ENCODE measurements at regions not wholly inside any gene's neighbourhood (a gene's known extent, or its start where the extent isn't known, plus 50 kb on each side); places are given as distances from the start of the nearest gene placed in this dataset.
"Not testable (repeated sequence)": the region's sequence is repeated elsewhere in the genome, so short reads cannot be mapped to it uniquely, and the experiment has no call there.

DNA sequence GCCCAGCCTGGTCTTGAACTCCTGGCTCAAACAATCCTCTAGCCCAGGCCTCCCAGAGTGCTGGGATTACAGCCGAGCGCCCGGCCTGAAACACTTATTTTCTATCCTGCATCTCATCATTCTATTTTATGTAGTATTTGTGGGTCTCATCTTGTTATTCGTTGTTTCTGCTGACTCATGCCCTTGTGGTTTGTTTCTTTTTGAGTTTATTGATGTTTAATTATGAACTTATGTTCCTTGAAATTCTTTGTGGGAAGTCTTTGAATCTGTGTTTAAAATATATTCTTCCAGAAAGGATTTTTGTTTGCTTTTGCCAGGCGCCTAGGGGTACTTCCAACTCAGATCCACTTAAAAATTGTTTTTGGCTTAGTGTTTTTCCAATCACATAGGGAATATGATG lies 78.3 kb upstream of the C15orf39 start:
- Mint-ChIP-seq H3K4me1 (ENCODE audit: low read depth) (peaks cover 5% of the 10 kb centered on the region), H3K27me3 (peaks cover 1% of the 10 kb centered on the region), H3K4me3 (no peak overlapping the region), H3K9me3 (no peaks in the 10 kb centered on the region), H3K36me3 (ENCODE audit: low read depth) (no peaks in the 10 kb centered on the region), H3K27ac (no peak overlapping the region)
- ChIA-PET POLR2A (interaction anchor here (1.4 kb wide), 1 partner anchor 14 kb away, joined by 4 read pairs; no protein-coding TSS in a partner anchor), CTCF (no interaction called here)
- DNase-seq: no peak
- TF ChIP-seq, protein P1, sequence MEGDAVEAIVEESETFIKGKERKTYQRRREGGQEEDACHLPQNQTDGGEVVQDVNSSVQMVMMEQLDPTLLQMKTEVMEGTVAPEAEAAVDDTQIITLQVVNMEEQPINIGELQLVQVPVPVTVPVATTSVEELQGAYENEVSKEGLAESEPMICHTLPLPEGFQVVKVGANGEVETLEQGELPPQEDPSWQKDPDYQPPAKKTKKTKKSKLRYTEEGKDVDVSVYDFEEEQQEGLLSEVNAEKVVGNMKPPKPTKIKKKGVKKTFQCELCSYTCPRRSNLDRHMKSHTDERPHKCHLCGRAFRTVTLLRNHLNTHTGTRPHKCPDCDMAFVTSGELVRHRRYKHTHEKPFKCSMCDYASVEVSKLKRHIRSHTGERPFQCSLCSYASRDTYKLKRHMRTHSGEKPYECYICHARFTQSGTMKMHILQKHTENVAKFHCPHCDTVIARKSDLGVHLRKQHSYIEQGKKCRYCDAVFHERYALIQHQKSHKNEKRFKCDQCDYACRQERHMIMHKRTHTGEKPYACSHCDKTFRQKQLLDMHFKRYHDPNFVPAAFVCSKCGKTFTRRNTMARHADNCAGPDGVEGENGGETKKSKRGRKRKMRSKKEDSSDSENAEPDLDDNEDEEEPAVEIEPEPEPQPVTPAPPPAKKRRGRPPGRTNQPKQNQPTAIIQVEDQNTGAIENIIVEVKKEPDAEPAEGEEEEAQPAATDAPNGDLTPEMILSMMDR (IDR thresholded peaks at IDR 0.05): no peak
- intact Hi-C loops (cut with micrococcal nuclease): no loop called here
- no peak for ATAC-seq

DNA sequence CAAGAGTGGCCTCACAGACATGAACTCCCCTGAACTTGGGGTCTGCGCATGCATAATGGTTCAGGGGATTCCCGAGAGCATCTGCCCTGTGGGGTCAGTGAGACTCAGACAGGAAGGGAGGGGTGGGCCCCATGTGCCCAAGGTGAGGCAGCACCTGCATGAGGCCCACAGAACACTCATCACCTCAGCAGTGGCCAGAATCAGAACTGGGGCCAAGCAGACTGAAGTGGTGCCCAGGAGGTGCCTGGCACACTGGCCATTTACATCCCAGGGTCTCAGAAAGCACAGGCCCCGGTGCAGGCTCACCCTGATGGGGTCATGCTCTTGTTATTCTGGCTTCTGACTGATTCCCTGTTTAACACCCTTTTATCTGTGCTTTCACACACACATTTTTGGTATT lies 77.4 kb upstream of the C15orf39 start:
- H3K4me1 Mint-ChIP-seq (ENCODE audit: low read depth); ATAC-seq; CTCF ChIA-PET; intact Hi-C loops (cut with micrococcal nuclease); DNase-seq; H3K9me3 Mint-ChIP-seq; H3K27ac Mint-ChIP-seq; H3K4me3 Mint-ChIP-seq; H3K27me3 Mint-ChIP-seq; H3K36me3 Mint-ChIP-seq (ENCODE audit: low read depth): not testable (repeated sequence)
- POLR2A ChIA-PET: interaction anchor here (1.4 kb wide), 1 partner anchor 15 kb away, joined by 4 read pairs; no protein-coding TSS in a partner anchor

DNA sequence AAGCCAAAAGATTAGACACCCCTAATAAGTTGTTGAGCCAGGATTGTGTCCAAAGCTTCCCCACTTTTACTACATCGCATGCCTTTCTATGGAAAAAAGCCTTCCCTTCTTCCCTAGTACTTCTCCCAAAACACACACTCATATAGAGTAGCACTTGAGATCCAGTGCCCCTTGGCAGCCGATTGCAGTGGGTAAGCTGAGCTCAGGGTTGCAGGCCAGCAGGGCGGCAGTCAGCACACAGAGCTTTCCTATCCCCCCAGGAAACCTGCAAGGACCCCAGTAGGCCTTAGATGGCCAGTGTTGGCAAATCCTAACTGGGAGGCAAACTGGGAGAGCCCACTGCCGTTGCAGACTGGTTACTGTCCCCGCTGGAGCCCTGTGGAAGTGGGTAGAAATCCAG lies 75.7 kb upstream of the C15orf39 start:
- TF ChIP-seq, protein P1 (IDR thresholded peaks at IDR 0.05): no peak
- Mint-ChIP-seq H3K27me3 (peaks cover 7% of the 10 kb centered on the region), H3K36me3 (ENCODE audit: low read depth) (no peaks in the 10 kb centered on the region), H3K27ac (no peak overlapping the region), H3K4me3 (no peak overlapping the region), H3K9me3 (no peaks in the 10 kb centered on the region), H3K4me1 (ENCODE audit: low read depth) (peaks cover 13% of the 10 kb centered on the region)
- ATAC-seq: no peak
- ChIA-PET POLR2A (interaction anchor here (0.8 kb wide), 1 partner anchor 9 kb away, joined by 3 read pairs; no protein-coding TSS in a partner anchor), CTCF (no interaction called here)
- no peak for DNase-seq
- intact Hi-C loops (cut with micrococcal nuclease): no loop called here

DNA sequence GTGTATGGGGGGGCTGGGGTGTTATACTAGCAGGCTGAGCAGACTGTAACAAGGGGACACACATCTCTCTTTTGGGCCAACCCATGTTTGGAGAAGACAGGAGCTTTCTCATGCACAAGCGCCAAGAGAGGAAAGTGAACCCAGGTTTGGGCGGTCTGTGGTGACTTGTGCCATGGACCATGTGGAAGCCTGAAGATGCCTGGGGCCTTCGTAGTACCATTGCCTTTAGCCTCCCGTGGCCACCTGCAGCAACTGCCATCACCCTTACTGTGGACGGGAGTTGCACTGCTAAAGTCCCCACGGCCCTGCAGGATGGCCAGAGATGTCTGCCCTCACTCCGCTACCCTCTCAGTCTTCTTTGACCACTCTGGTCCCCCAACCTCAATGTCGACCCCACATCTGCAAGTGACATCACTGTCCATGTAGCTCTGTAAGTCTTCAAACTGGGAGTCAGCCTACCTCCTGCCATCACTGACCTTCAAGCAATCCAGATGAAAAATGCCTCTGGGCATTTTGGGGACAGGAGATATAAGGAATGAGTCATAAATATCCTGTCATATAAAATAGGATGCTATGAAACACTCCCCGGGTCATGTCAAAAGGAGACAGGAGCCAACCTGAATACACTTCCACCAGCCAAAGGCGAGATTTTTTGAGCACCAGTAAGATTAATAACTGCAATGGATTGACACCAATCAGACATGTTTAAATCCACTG lies 74.7 kb upstream of the C15orf39 start:
- ChIA-PET POLR2A (no interaction called here), CTCF (no interaction called here)
- Mint-ChIP-seq H3K4me3 (no peak overlapping the region), H3K36me3 (ENCODE audit: low read depth) (no peaks in the 10 kb centered on the region), H3K9me3 (no peaks in the 10 kb centered on the region), H3K4me1 (ENCODE audit: low read depth) (peaks cover 19% of the 10 kb centered on the region), H3K27ac (no peak overlapping the region), H3K27me3 (peaks cover 7% of the 10 kb centered on the region)
- ATAC-seq (no peak), DNase-seq (no peak)
- intact Hi-C loops (cut with micrococcal nuclease): no loop called here
- TF ChIP-seq, protein P1 (IDR thresholded peaks at IDR 0.05): no peak

DNA sequence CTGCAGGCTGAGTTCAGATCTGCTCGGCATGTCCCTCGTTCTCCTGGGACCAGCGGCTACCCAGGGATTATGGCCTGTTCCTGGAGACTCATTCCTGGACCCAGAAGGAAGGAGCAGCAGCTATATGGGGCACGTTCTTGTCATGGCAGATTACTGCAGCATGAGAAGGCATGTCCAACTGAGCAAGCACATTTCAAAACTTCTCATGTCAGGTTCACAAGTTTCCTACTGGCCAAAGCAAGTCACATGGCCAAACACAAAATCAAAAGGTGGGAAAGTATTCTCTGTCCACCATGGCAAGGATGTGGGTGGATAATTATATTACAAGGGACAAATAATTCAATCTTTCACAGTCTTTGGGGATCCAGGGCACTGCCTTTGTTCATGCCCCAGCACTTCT lies 71.9 kb upstream of the C15orf39 start:
- no peak overlapping the region for H3K4me3 Mint-ChIP-seq
- POLR2A ChIA-PET: interaction anchor here (1.0 kb wide), 1 partner anchor 577 kb away, joined by 3 read pairs; no protein-coding TSS in a partner anchor

More for the DNA sequence above, 71.9 kb upstream of the C15orf39 start:
- Mint-ChIP-seq H3K9me3 (no peaks in the 10 kb centered on the region), H3K4me1 (ENCODE audit: low read depth) (peaks cover 16% of the 10 kb centered on the region), H3K27me3 (peaks cover 7% of the 10 kb centered on the region), H3K27ac (no peak overlapping the region), H3K36me3 (ENCODE audit: low read depth) (no peaks in the 10 kb centered on the region)
- TF ChIP-seq, protein P1 (IDR thresholded peaks at IDR 0.05): no peak
- ATAC-seq: no peak
- no peak for DNase-seq
- intact Hi-C loops (cut with micrococcal nuclease): no loop called here
- CTCF ChIA-PET: interaction anchor here (0.6 to 2.9 kb wide), 7 partner anchors 9 to 100 kb away, joined by 3 to 10 read pairs (median 3); no protein-coding TSS in a partner anchor

All from activated CD8-positive, alpha-beta T cell treated with anti-CD3 and anti-CD28 coated beads for 36 hours (primary cell).